Right renal pelvis (tissue), 4 donors: ENCODE measurements at regions not wholly inside any gene's neighbourhood (a gene's known extent, or its start where the extent isn't known, plus 50 kb on each side); places are given as distances from the start of the nearest gene placed in this dataset.
"Not testable (repeated sequence)": the region's sequence is repeated elsewhere in the genome, so short reads cannot be mapped to it uniquely, and the experiment has no call there.

Experiments
- DNase-seq, 4 donors: peaks; one replicate each; pipeline ENCODE4 v3.0.0-alpha.2; 2013; ENCODE audit warnings: low read depth in 4 of 4, low spot score in 3 of 4, missing footprints in 1 of 4

DNA sequence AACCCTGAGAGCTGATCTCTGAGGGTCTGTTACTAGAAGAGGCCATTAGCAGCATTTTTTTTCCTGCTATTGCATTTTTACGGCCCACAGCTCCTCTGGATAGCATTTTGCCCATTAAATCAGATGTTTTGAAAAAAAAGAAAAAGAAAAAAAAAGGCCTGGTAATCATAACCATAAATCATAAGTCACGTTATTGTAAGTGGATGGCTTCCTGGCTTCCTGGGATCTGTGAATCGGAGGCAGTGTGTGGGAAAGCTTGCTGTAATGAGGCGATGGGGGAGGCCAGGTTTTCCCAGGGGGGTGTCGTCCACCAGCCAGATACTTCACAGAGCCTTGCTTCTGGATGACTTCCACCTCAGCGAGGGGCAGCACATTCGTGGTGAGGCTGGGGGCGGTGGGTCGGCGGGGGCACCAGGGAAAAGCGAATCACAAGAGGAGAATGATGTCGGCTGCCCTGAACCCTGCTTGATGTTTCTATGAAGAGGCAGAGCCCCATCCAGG, 106.5 kb upstream of the SYT13 start:
- DNase-seq = no peak

- DNase-seq = no peak
Observed at GRCh38 chr11:45392154-45392553, 106.0 kb upstream of the SYT13 start.

- no peak for DNase-seq
Observed at GRCh38 chr11:45391168-45391850, 105.2 kb upstream of the SYT13 start.

DNA sequence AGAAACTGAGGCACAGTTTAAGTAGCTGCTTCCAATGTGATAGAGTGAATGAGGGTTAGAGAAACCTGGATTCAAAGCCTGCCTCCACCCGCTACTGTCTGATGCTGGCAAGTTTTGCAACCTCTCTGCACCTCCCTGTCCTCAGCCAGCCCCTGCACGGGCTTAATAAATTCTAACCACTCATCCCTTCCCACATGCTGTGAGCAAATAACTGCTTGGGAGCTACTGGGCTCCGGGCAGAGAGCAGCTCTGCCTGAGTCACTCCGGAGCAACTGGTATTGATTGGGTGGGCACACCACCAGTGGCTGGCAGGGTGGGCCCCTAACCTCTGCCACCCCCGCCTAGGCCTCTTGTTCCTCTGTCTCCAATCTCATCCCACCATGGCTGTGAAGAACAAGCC, 104.3 kb upstream of the SYT13 start:
- no peak for DNase-seq

GRCh38 chr11:45388472-45388871, 102.3 kb upstream of the SYT13 start:
- no peak for DNase-seq

- not testable (repeated sequence) for DNase-seq
Observed at GRCh38 chr11:45387885-45388284, 101.7 kb upstream of the SYT13 start.

DNA sequence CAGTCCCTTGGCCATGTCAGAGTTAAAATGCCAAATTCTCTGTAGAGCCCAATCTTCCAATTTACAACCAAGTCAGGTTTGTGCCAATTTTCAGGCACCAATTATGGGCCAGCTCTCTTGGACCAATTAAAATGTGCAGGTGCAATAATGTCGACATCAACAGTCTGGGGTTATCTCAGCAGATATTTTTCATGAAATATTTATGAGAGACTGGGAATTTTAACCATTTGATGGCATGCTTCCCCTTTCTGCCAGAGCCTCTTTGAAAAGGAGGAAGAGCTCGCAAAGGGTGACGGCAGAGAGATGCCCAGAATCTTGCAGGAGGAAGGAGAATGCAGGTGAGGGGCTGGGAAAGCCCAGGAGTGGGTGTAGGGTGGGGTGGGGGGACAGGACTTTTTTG, 100.8 kb upstream of the SYT13 start:
- DNase-seq = no peak

- DNase-seq = no peak
Observed at GRCh38 chr11:45385844-45386243, 99.7 kb upstream of the SYT13 start.

GRCh38 chr11:45385423-45385822, 99.3 kb upstream of the SYT13 start:
- no peak for DNase-seq

GRCh38 chr11:45384711-45385241, 98.6 kb upstream of the SYT13 start:
- no peak for DNase-seq

- no peak for DNase-seq
Observed at GRCh38 chr11:45384016-45384415, 97.9 kb upstream of the SYT13 start.

GRCh38 chr11:45383224-45383623, 97.1 kb upstream of the SYT13 start:
- DNase-seq = no peak

- no peak for DNase-seq
Observed at GRCh38 chr11:45382133-45382878, 96.2 kb upstream of the SYT13 start.

GRCh38 chr11:45379162-45379863, 93.2 kb upstream of the SYT13 start:
- DNase-seq = no peak

DNA sequence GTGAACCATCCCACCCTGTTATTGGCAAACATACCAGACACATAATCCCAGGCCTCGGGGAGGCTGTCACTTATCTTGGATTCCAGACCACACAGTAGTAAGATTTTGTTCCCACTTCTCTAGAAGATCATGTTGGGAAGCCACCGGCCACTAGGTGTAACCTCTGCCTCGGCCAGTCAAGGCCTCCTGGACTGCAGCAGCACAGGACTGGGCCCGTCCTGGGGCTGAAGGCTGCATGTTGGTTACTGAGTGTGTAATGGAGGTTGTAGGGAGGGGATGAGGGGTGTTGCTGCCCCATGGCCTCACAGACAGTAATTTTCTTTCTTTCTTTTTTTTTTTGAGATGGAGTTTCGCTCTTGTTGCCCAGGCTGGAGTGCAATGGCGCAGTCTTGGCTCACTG, 92.4 kb upstream of the SYT13 start:
- no peak for DNase-seq

- no peak for DNase-seq
Observed at GRCh38 chr11:45374653-45375059, 88.5 kb upstream of the SYT13 start.

DNA sequence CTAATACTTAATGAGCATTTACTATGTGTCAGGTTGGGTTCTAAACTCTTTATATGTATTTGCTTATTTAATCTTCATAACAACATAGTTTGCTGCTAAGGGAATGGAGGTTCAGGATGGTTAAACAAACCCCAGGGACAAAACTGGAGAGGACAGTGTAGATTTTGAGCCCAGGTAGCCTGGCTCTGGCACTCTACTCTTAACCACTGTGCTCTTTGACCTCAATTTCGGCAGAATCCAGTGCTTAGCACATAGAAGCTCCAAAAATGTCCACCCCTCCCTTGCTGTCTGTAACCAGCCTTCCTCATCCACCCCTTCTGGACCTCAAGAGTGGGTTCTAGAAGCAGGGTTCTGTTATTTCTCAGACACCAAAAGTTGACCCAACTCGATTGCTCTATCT, 88.0 kb upstream of the SYT13 start:
- DNase-seq = no peak

GRCh38 chr11:45373506-45374035, 87.4 kb upstream of the SYT13 start:
- no peak for DNase-seq

DNA sequence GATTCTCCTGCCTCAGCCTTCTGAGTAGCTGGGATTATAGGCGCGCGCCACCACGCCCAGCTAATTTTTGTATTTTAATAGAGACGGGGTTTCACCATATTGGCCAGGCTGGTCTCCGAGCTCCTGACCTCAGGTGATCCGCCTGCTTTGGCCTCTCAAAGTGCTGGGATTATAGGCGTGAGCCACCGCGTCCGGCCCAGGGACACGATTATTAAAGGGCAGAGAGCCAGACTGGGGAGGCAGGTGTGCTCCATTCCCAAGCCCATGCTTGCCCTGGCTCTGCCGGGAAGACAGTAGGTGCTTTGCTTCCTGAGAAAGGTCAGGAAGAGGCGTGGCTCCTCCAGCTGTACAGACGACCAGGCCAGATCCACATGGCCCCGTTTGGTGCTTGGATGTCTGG, 86.3 kb upstream of the SYT13 start:
- not testable (repeated sequence) for DNase-seq

DNA sequence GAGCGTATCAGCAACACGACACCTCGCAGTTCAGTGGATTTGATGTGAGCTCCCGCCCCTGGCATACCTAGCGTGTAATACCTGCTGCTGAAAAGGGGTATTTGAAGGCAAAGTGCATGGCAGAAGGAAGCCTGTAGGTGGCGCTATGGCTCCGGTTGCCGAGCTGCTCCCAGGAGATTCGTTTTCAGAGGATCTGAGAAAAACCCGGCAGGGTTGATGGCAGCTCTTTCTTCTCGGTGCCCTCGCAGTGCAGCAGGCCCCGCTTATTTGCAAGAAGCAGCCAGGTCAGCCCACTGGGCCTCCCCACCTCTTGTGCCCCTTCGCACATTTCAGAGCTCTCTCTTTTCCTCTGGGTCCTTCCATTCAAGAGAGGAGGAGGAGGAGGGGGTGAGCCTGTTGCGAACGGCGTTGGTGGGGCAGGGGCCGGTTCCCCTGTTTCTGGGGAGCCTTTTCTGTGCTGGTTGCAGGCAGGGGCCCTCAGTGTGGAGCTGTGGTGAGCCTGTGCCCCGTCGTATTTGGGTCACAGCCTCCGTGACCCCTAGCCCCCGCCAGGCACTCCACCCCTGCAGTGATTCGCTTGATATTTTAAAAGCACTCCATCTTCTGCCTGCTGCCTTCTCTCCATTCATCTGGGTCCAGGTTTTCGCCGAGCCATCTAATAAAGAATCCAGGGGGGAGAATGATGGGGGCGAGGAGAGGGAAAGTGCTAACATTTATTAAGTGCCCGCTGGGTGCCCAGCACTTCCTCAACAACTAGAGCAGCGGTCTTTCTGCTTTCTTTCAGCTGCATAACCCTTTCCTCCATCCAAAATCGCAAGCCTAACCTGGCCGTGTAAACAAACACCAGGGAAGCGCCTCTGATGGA, 85.3 kb upstream of the SYT13 start:
- DNase-seq = peak; percentile 62 to 74 (median 70)
